T-helper 1 cell treated with Interleukin-12 subunit alpha and Interleukin-12 subunit beta and Interleukin-4 antibody, amounts not matched to agents 30 ng/mL and 1 ng/mL, for 36 hours (primary cell): ENCODE measurements at regions not wholly inside any gene's neighbourhood (a gene's known extent, or its start where the extent isn't known, plus 50 kb on each side); places are given as distances from the start of the nearest gene placed in this dataset.

ENCODE experiments used
- intact Hi-C: fragments of 100-400 bp; cut with micrococcal nuclease; formaldehyde crosslinking; loops from one replicate; pipeline ENCODE4 v1.15.1; 2024

- intact Hi-C loops, result loop anchor here (1.0 kb wide), 2 partner anchors 200 to 205 kb away; no protein-coding TSS in a partner anchor
Measured at GRCh38 chr4:163755013-163755412, 260.5 kb downstream of the TMA16 start.

GRCh38 chr4:163757219-163757618 lies 262.7 kb downstream of the TMA16 start:
- intact Hi-C loops, result no loop called here

- intact Hi-C loops, result no loop called here
Measured at GRCh38 chr4:163758032-163758431, 263.5 kb downstream of the TMA16 start.

GRCh38 chr4:163762741-163763140 lies 268.3 kb downstream of the TMA16 start:
- intact Hi-C loops, result no loop called here

- intact Hi-C loops, result no loop called here
Measured at GRCh38 chr4:163764569-163764968, 270.1 kb downstream of the TMA16 start.

- intact Hi-C loops, result no loop called here
Measured at GRCh38 chr4:163768014-163768413, 273.5 kb downstream of the TMA16 start.

GRCh38 chr4:163772238-163772637 lies 277.7 kb downstream of the TMA16 start:
- intact Hi-C loops, result no loop called here

- intact Hi-C loops, result no loop called here
Measured at GRCh38 chr4:163773940-163774339, 279.4 kb downstream of the TMA16 start.

- intact Hi-C loops, result no loop called here
Measured at GRCh38 chr4:163776957-163777356, 282.5 kb downstream of the TMA16 start.

GRCh38 chr4:163781726-163782125 lies 287.2 kb downstream of the TMA16 start:
- intact Hi-C loops, result no loop called here

- intact Hi-C loops, result no loop called here
Measured at GRCh38 chr4:163790231-163790630, 295.7 kb downstream of the TMA16 start.

GRCh38 chr4:163795885-163796284 lies 301.4 kb downstream of the TMA16 start:
- intact Hi-C loops, result no loop called here

- intact Hi-C loops, result no loop called here
Measured at GRCh38 chr4:163804001-163804400, 309.5 kb downstream of the TMA16 start.

- intact Hi-C loops, result no loop called here
Measured at GRCh38 chr4:163806653-163807052, 312.2 kb downstream of the TMA16 start.

GRCh38 chr4:163808011-163808410 lies 313.5 kb downstream of the TMA16 start:
- intact Hi-C loops, result no loop called here

- intact Hi-C loops, result no loop called here
Measured at GRCh38 chr4:163810755-163811154, 316.3 kb downstream of the TMA16 start.

GRCh38 chr4:163815776-163816175 lies 321.3 kb downstream of the TMA16 start:
- intact Hi-C loops, result no loop called here

- intact Hi-C loops, result no loop called here
Measured at GRCh38 chr4:163816494-163816893, 322.0 kb downstream of the TMA16 start.

- intact Hi-C loops, result no loop called here
Measured at GRCh38 chr4:163818673-163819072, 324.2 kb downstream of the TMA16 start.

GRCh38 chr4:163833669-163834068 lies 339.2 kb downstream of the TMA16 start:
- intact Hi-C loops, result no loop called here

GRCh38 chr4:163846008-163846407 lies 351.5 kb downstream of the TMA16 start:
- intact Hi-C loops, result no loop called here

- intact Hi-C loops, result no loop called here
Measured at GRCh38 chr4:163852246-163852645, 357.8 kb downstream of the TMA16 start.

- intact Hi-C loops, result no loop called here
Measured at GRCh38 chr4:163857903-163858302, 363.4 kb downstream of the TMA16 start.

- intact Hi-C loops, result no loop called here
Measured at GRCh38 chr4:163858515-163858914, 364.0 kb downstream of the TMA16 start.
